Suprapubic skin (tissue), 4 donors: ENCODE measurements at regions not wholly inside any gene's neighbourhood (a gene's known extent, or its start where the extent isn't known, plus 50 kb on each side); places are given as distances from the start of the nearest gene placed in this dataset.

Experiments
- DNase-seq, 2 donors: peaks; one replicate each; pipeline ENCODE4 v3.0.0-alpha.2; 2019; ENCODE audit warnings: low spot score in 2 of 2
- H3K27ac ChIP-seq: fragments of 200-600 bp; sonication (generic); one replicate; pipeline ENCODE4 v1.5.1; 2019
- H3K27me3 ChIP-seq: fragments of 200-600 bp; sonication (generic); one replicate; pipeline ENCODE4 v1.5.1; 2019
- H3K36me3 ChIP-seq: fragments of 200-600 bp; sonication (generic); one replicate; pipeline ENCODE4 v1.5.1; 2019
- H3K4me1 ChIP-seq: fragments of 200-600 bp; sonication (generic); one replicate; pipeline ENCODE4 v1.5.1; 2019
- H3K4me3 ChIP-seq: fragments of 200-600 bp; sonication (generic); one replicate; pipeline ENCODE4 v1.5.1; 2019; ENCODE audit warnings: mild to moderate bottlenecking
- H3K9me3 ChIP-seq: fragments of 200-600 bp; sonication (generic); one replicate; pipeline ENCODE4 v1.5.1; 2019
- CTCF ChIP-seq, 2 donors: fragments of 200-600 bp in 1 of 2; fragments of 450-650 bp in 1 of 2; sonication (generic) in 1 of 2; IDR thresholded peaks; one replicate each; pipeline ENCODE4 v1.5.1; 2016 to 2019; ENCODE audit warnings: antibody characterized with exemption in 2 of 2, mild to moderate bottlenecking in 1 of 2, moderate library complexity in 1 of 2
- EP300 ChIP-seq: sonication (generic); formaldehyde crosslinking; IDR thresholded peaks from one replicate; pipeline ENCODE4 v1.6.1; 2017; ENCODE audit warnings: antibody characterized with exemption
- POLR2A ChIP-seq, 2 donors: fragments of 450-650 bp; IDR thresholded peaks; one replicate each; pipeline ENCODE4 v1.6.1; 2017; ENCODE audit warnings: antibody characterized with exemption in 2 of 2, mild to moderate bottlenecking in 2 of 2, moderate library complexity in 2 of 2
- POLR2AphosphoS5 ChIP-seq, 3 donors: sonication (generic); formaldehyde crosslinking; IDR thresholded peaks; one replicate each; pipeline ENCODE4 v1.6.1; 2017; ENCODE audit warnings: antibody characterized with exemption in 3 of 3
- WGBS: methylation state at CpG from one replicate; pipeline ENCODE4 v1.1.5; 2018; 5-methylcytosine and 5-hydroxymethylcytosine counted together

GRCh38 chr18:8458546-8459215 lies 150.6 kb upstream of the RAB12 start:
- H3K27me3 ChIP-seq, result no peaks in the 10 kb centered on the region
- no peak overlapping the region for H3K27ac ChIP-seq
- no peaks in the 10 kb centered on the region for H3K4me1 ChIP-seq
- TF ChIP-seq POLR2A (IDR thresholded peaks at IDR 0.05), result no peak
- TF ChIP-seq CTCF (IDR thresholded peaks at IDR 0.05), result no peak
- TF ChIP-seq POLR2AphosphoS5 (IDR thresholded peaks at IDR 0.05), result no peak
- TF ChIP-seq EP300, result no peak
- peak in 1 of 2 donors; percentile 50 for DNase-seq
- no peak overlapping the region for H3K4me3 ChIP-seq
- WGBS, result 94% methylated on average over 15 of the region's 17 CpGs
- H3K9me3 ChIP-seq, result no peaks in the 10 kb centered on the region
- no peaks in the 10 kb centered on the region for H3K36me3 ChIP-seq

GRCh38 chr18:8460748-8461147 lies 148.5 kb upstream of the RAB12 start:
- DNase-seq, result no peak
- Histone ChIP-seq H3K27me3 (no peaks in the 10 kb centered on the region), H3K27ac (no peak overlapping the region), H3K4me1 (no peaks in the 10 kb centered on the region), H3K9me3 (no peaks in the 10 kb centered on the region), H3K36me3 (no peaks in the 10 kb centered on the region), H3K4me3 (no peak overlapping the region)
- TF ChIP-seq POLR2A (IDR thresholded peaks at IDR 0.05) (no peak), EP300 (no peak), CTCF (IDR thresholded peaks at IDR 0.05) (no peak), POLR2AphosphoS5 (IDR thresholded peaks at IDR 0.05) (no peak)
- WGBS, result 75% methylated on average over 5 of the region's 5 CpGs

- no peaks in the 10 kb centered on the region for H3K4me1 ChIP-seq
- H3K9me3 ChIP-seq, result no peaks in the 10 kb centered on the region
- WGBS, result 74% methylated on average over 2 of the region's 2 CpGs
- H3K27me3 ChIP-seq, result no peaks in the 10 kb centered on the region
- DNase-seq, result no peak
- no peak overlapping the region for H3K27ac ChIP-seq
- H3K4me3 ChIP-seq, result no peak overlapping the region
- no peaks in the 10 kb centered on the region for H3K36me3 ChIP-seq
- TF ChIP-seq POLR2AphosphoS5 (IDR thresholded peaks at IDR 0.05) (no peak), EP300 (no peak), CTCF (IDR thresholded peaks at IDR 0.05) (no peak), POLR2A (IDR thresholded peaks at IDR 0.05) (no peak)
Measured at GRCh38 chr18:8461544-8461943, 147.7 kb upstream of the RAB12 start.

GRCh38 chr18:8462651-8463185 lies 146.5 kb upstream of the RAB12 start:
- Histone ChIP-seq H3K4me1 (no peaks in the 10 kb centered on the region), H3K27me3 (no peaks in the 10 kb centered on the region), H3K27ac (no peak overlapping the region), H3K9me3 (no peaks in the 10 kb centered on the region), H3K4me3 (no peak overlapping the region), H3K36me3 (no peaks in the 10 kb centered on the region)
- no peak for DNase-seq
- WGBS, result 93% methylated on average over 10 of the region's 10 CpGs
- TF ChIP-seq POLR2A (IDR thresholded peaks at IDR 0.05) (no peak), POLR2AphosphoS5 (IDR thresholded peaks at IDR 0.05) (no peak), EP300 (no peak), CTCF (IDR thresholded peaks at IDR 0.05) (no peak)

GRCh38 chr18:8463791-8464190 lies 145.4 kb upstream of the RAB12 start:
- Histone ChIP-seq H3K4me3 (no peak overlapping the region), H3K9me3 (no peaks in the 10 kb centered on the region), H3K36me3 (no peaks in the 10 kb centered on the region), H3K27ac (no peak overlapping the region), H3K27me3 (no peaks in the 10 kb centered on the region), H3K4me1 (no peaks in the 10 kb centered on the region)
- no peak for DNase-seq
- 81% methylated on average over 3 of the region's 3 CpGs for WGBS
- TF ChIP-seq EP300, result no peak
- no peak for TF ChIP-seq POLR2AphosphoS5 (IDR thresholded peaks at IDR 0.05)
- no peak for TF ChIP-seq POLR2A (IDR thresholded peaks at IDR 0.05)
- no peak for TF ChIP-seq CTCF (IDR thresholded peaks at IDR 0.05)
